Stimulated activated CD4-positive, alpha-beta T cell treated with anti-CD3 and anti-CD28 coated beads, Interleukin-1b, Interleukin-23, amount 100 ng/mL, for 24 hours (primary cell): ENCODE measurements at regions not wholly inside any gene's neighbourhood (a gene's known extent, or its start where the extent isn't known, plus 50 kb on each side); places are given as distances from the start of the nearest gene placed in this dataset.

Experiments
- DNase-seq, 4 experiments: peaks; one replicate each; pipeline ENCODE4 v3.0.0-alpha.2; 2020; ENCODE audit warnings: low read depth in 4 of 4, low spot score in 1 of 4

- DNase-seq, result no peak
Observed at GRCh38 chr4:19913650-19914049, 338.1 kb upstream of the SLIT2 start.

DNA sequence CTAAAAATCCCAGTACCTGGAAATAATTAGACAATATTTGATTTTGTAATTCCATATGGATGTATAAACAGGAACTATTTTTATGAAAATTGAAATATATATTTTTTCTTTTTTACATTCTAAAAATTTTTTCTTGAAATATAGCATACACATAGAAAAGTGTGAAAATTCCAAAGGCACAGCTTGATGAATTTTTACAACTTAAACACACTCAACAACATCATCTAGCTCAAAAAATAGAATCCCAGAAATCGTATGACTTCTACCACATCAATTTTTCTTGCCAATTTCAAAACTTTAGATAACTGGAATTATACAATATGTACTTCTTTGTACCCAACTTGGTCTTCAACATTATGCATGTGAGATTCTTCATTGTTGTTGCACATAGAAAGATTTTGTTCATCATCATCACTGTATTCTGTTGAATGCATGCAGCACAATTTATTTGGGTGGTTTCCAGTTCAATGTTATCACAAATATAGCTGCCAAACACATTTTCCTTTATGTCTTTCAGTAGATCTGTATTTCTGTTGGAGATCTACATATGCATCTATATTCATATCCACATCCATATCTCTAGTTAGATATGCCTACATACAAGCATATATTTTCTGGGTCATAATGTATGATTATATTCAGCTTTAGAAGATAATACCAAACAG is 340.7 kb upstream of the SLIT2 start:
- DNase-seq, result no peak

DNA sequence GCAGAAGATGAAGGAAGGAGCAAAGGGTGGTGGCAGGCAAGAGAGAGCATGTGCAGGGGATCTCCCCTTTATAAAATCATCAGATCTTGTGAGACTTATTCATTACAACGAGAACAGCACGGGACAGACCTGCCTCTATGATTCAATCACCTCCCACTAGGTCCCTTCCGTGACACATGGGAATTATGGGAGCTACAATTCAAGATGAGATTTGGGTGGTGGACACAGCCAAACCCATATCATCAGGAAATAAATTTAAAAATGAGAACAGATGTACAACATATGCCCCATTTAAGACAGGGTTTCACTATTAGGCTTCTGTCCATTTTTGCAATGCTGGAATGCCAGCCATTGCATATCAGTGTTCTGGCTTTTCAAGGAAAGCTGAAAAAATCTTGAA is 346.7 kb upstream of the SLIT2 start:
- DNase-seq, result no peak

DNA sequence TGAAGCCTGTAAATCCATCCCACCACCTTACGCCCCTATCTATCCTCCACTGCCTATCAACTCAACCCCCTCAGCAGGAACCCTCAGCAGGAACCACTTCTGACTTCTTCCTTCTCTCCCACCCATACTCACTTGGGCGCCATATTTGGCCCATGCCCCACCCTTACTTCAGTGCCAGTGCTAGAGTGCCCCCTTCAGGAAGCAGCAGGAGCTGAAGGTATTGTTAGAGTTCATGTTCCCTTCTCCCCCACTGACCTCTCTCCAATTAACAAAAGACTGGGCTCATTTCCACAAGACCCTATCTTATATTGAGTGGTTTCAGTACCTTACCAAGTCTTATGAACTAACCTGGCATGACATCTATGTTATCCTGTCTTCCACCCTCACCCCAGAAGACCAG is 363.1 kb upstream of the SLIT2 start:
- DNase-seq, result no peak

DNA sequence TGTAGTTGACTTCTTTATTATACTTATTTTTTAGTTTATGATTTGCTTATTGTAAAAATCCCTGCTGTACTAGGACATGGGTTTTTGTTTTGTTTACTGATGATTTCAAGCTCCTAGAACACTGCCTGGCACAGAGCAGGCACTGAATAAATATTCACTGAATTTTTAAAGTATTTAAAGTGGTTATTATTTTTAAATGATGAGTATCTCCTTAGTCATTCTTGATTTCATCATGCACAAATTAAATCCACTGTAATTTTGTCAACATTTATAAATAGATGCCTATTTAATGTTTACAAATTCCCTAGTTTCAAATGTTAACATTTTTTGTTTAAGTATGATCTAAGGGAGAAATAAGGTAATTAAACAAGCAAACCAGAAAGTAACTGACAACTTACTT is 367.9 kb upstream of the SLIT2 start:
- DNase-seq, result no peak

GRCh38 chr4:19880206-19880605 is 371.5 kb upstream of the SLIT2 start:
- DNase-seq, result no peak

GRCh38 chr4:19879330-19879729 is 372.4 kb upstream of the SLIT2 start:
- DNase-seq, result no peak

GRCh38 chr4:19857991-19858390 is 393.7 kb upstream of the SLIT2 start:
- no peak for DNase-seq

- DNase-seq, result no peak
Observed at GRCh38 chr4:19857380-19857779, 394.3 kb upstream of the SLIT2 start.

DNA sequence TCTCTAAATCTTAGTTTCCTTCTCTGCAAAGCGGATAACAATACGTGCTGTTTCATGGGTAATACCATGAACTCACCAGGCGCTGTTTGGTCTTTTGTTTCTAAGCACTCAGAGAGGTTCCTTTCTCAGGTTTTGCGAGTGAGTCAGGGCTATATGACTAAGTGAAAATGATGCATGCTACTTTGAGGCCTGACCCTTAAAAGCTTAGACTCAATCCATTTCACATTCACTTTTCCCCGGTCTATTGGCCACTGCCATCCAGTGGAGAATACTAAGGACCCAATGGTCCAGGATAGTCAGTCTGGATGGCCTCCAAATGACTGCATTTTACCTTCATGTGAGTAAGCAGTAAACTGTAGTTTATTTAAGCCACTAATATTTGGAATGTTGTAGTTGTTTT is 400.8 kb upstream of the SLIT2 start:
- DNase-seq, result no peak

GRCh38 chr4:19844446-19844845 is 407.3 kb upstream of the SLIT2 start:
- no peak for DNase-seq

DNA sequence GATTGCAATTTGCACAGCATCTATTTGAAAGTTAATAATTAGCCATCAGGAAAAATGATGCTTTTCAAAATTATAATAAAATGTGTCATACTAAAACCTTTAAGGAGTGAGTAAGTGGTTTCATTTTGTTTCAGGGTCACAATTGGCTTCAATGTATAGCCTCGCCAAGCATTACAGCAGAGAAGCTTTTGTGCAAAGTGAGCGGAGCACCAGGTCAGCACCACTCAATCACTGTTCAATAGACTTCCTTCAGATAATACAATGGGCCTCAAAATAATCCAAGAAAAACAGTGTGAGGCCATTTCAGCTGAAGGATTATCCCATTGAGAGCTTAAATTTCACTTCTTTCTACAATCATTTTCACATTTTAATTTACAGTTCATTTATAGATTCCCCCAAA is 409.2 kb upstream of the SLIT2 start:
- DNase-seq, result no peak

GRCh38 chr4:19838858-19839257 is 412.8 kb upstream of the SLIT2 start:
- DNase-seq, result no peak

DNA sequence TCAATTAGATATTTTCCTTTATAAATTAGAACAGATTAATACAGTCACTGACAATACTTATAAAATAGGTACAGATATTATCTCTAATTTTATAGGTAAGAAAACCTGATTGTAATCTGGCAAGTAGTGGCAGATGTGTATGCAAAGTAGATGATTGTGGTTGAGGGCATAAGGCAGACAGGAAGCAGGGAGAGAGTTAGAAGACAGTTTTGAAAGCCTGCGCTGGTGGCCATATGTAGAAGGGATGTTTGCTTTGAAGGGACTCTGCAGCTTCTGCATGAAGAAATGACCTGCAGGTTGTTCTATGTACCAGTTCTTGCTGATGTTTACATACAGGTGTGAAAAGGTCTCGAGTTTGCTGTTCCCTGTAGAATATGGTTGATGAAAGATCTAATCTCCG is 416.3 kb upstream of the SLIT2 start:
- no peak for DNase-seq

GRCh38 chr4:19832411-19832810 is 419.3 kb upstream of the SLIT2 start:
- DNase-seq, result no peak

DNA sequence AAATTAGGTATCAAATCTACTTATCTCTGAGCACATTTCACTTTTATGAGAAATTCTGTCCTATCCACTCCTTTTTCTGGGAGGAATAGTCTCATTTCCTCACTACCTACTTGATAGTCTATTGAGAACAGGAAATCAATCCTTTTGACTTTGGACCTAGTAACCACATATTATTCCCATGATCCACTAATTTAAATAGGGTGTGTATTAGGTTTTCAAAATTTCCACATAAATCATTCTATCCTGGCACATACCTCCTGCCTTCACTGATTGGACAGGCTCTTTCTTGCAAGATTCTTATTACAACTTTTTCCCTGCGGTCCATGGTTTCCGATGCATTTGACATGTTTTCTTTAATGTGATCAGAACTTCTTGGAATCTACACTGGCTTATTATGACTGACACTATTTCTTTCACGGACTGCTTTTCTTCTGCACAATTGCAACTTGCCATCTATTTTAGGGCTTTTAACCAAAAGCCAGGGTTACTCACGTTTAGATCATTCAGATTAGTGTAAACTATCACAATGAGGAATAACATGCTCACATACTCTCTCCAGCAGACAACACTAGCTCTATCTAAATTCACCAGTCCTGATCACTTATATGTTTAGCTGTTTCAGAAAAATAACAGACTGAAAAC is 419.9 kb upstream of the SLIT2 start:
- no peak for DNase-seq

DNA sequence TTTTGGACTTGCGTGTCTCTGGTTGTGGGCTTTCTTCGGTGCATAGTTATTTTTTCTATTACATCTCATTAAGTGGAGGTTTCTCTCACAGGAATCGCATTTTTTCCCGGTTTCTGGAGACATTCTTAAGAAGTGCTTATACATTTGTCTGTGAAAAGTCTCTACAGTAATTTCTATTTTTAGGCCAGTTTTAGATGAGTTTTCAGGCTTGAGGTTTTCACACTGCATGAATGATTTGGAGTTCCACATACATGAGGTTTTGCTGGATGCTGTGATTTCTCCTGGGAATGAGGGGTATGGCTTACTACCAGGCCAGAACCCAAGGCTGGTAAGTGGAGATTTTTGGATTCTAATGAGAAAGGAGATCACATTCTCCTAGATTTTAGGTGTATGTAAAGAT is 422.6 kb upstream of the SLIT2 start:
- DNase-seq, result no peak

DNA sequence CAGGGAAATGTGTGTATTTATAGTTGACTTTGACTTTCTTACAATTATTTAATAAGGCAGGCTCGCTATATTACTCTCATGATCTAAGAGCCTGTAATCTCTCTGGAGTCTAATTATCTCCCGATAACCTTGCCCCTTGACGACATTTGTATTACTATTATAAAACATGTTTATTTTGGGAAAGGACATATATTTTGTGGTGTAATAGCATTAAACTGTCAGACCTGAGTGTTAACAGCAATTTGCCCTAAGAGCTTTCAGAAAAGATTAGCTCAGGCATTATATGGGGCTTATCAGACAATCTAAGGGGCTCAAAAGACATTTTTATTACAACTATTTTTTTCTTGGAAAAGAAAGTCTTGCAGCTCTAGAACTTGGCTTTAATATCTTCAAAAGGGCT is 427.9 kb upstream of the SLIT2 start:
- no peak for DNase-seq

DNA sequence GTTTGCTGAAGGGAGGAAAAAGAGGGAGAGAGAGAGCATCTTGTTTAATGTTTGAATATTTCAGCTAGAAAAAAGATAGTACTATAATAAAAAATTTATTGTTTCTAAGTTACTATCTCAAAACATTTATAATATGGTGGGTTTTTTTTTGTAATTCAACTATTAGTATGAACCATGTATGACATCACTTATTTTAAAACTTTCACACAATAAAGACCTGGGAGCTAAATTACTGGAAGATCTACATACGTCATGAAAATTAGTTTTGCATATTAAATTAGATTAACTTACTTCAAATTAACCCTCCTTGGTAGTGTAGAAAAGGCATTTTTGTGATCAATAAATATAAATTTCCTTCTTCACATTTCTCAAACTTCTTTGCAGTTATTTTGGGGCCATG is 432.0 kb upstream of the SLIT2 start:
- no peak for DNase-seq

DNA sequence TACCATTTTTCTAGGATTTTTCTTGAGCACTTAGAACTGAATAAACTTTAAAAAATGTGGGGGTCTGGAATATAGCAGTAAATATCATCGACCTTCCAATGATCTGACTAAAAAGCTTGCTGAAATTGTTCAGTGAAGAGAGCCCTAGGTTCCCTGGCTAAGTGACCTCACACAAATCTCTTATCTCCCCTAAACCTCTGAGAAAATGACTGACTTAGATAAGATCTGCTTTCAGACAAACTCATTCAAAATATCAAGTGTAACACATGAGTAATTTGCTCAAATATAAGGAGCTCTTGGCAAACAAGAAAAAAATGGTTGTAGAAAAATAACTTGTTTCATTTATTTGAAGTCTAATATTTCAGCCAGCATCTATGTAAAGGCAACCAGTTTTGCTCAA is 441.7 kb upstream of the SLIT2 start:
- no peak for DNase-seq

- no peak for DNase-seq
Observed at GRCh38 chr4:19807505-19807904, 444.2 kb upstream of the SLIT2 start.

DNA sequence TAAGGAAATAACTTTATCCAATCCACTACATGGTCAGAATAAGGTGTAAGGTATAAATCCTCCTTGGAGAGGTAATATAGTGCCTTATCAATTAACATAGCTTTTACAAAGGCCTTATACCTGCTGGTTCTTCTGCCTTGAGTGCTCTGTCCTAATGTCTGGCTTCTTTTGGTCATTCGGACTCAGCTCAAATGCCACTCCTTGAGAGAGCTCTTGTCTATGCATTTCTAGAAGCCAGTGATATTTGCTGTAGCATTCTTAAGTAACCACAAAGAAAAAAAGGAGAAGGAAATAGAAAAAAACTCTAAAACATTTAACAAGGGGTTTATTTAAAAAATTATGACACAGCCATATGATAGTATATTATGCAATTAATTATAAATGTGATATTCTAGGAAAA is 444.8 kb upstream of the SLIT2 start:
- no peak for DNase-seq

- DNase-seq, result no peak
Observed at GRCh38 chr4:19803406-19803805, 448.3 kb upstream of the SLIT2 start.
